Esophagus squamous epithelium (tissue), 5 donors: ENCODE measurements at regions not wholly inside any gene's neighbourhood (a gene's known extent, or its start where the extent isn't known, plus 50 kb on each side); places are given as distances from the start of the nearest gene placed in this dataset.

ENCODE experiments used
- DNase-seq: peaks from one replicate; lab custom pipeline; 2025; lab: John Stamatoyannopoulos, UW
- H3K27ac ChIP-seq, 4 donors: fragments of 200-600 bp; sonication (generic); one replicate each; pipeline ENCODE4 v1.5.1; 2016 to 2019; ENCODE audit warnings: mild to moderate bottlenecking in 1 of 4
- H3K27me3 ChIP-seq, 4 donors: fragments of 200-600 bp; sonication (generic); 1 replicate in 3 of 4; 2 replicates in 1 of 4; pipeline versions ENCODE4 v1.5.1 to v1.6.0; 2017 to 2021; ENCODE audit warnings: antibody characterized with exemption in 1 of 4
- H3K36me3 ChIP-seq, 3 donors: fragments of 200-600 bp; sonication (generic); one replicate each; pipeline ENCODE4 v1.5.1; 2016 to 2019
- H3K4me1 ChIP-seq, 3 donors: fragments of 200-600 bp; sonication (generic); one replicate each; pipeline ENCODE4 v1.5.1; 2017 to 2019
- H3K4me3 ChIP-seq, 4 donors: fragments of 200-600 bp; sonication (generic); 1 replicate in 3 of 4; 2 replicates in 1 of 4; pipeline ENCODE4 v1.5.1; 2016 to 2019; ENCODE audit warnings: mild to moderate bottlenecking in 2 of 4, moderate library complexity in 1 of 4
- H3K9me3 ChIP-seq, 3 donors: fragments of 200-600 bp; sonication (generic); one replicate each; pipeline ENCODE4 v1.5.1; 2016 to 2019
- CTCF ChIP-seq, 6 experiments: fragments of 450-650 bp in 4 of 6; fragments of 200-600 bp in 2 of 6; sonication (generic) in 2 of 6; IDR thresholded peaks; one replicate each; pipeline ENCODE4 v1.5.1; 2016 to 2019; ENCODE audit warnings: antibody characterized with exemption in 6 of 6, mild to moderate bottlenecking in 4 of 6, moderate library complexity in 4 of 6
- POLR2A ChIP-seq, 4 donors: fragments of 450-650 bp; IDR thresholded peaks; one replicate each; pipeline ENCODE4 v1.6.1; 2017; ENCODE audit warnings: antibody characterized with exemption in 4 of 4, mild to moderate bottlenecking in 4 of 4, moderate library complexity in 3 of 4
- WGBS, 2 donors: methylation state at CpG; one replicate each; pipeline ENCODE4 v1.1.5; 2018; 5-methylcytosine and 5-hydroxymethylcytosine counted together
- intact Hi-C: fragments of 100-400 bp; cut with DNase I; formaldehyde crosslinking; loops from one replicate; pipeline ENCODE4 v1.15.0; 2022
- donor health status: DM: yes; HTN: yes; CAD: no.

DNA sequence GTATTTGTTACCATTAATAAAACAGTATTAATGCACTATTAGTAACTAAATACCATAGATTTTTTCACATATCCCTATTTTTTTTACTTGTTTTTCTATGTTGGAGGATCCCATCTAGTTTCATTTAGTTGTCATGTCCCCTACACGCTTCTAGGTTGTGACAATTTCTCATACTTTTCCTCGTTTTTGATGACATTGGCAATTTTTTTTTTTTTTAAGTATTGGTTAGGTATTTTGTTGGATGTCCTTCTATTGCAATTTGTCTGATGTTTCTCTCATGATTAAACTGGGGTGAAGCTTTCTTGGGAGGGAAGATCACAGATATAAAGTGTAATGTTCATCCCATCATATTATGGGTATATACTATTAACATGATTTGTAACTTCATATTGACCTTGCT, 409.1 kb upstream of the CNTN6 start:
- H3K27ac ChIP-seq: no peak overlapping the region
- no peaks in the 10 kb centered on the region for H3K36me3 ChIP-seq
- intact Hi-C loops: no loop called here
- no peaks in the 10 kb centered on the region for H3K9me3 ChIP-seq
- H3K27me3 ChIP-seq: no peaks in the 10 kb centered on the region
- TF ChIP-seq POLR2A (IDR thresholded peaks at IDR 0.05) (no peak), CTCF (IDR thresholded peaks at IDR 0.05) (no peak)
- H3K4me3 ChIP-seq: no peak overlapping the region
- no peak for DNase-seq
- H3K4me1 ChIP-seq: no peaks in the 10 kb centered on the region
- 38 to 43% methylated on average over 2 of the region's 2 CpGs for WGBS, 2 donors

GRCh38 chr3:690770-691169, 402.1 kb upstream of the CNTN6 start:
- 63 to 69% methylated on average over 2 to 3 of the region's 4 CpGs for WGBS, 2 donors
- no peaks in the 10 kb centered on the region for H3K4me1 ChIP-seq
- no peaks in the 10 kb centered on the region for H3K27me3 ChIP-seq
- no peak overlapping the region for H3K4me3 ChIP-seq
- no peaks in the 10 kb centered on the region for H3K36me3 ChIP-seq
- no peak overlapping the region for H3K27ac ChIP-seq
- intact Hi-C loops: no loop called here
- TF ChIP-seq POLR2A (IDR thresholded peaks at IDR 0.05) (no peak), CTCF (IDR thresholded peaks at IDR 0.05) (no peak)
- peaks cover 0 to 11% (median 0%) of the 10 kb centered on the region in 3 donors for H3K9me3 ChIP-seq
- DNase-seq: no peak

- no peak overlapping the region for H3K27ac ChIP-seq
- no peak overlapping the region for H3K4me3 ChIP-seq
- no peak for TF ChIP-seq POLR2A (IDR thresholded peaks at IDR 0.05)
- TF ChIP-seq CTCF (IDR thresholded peaks at IDR 0.05): no peak
- DNase-seq: no peak
- H3K9me3 ChIP-seq: no peaks in the 10 kb centered on the region
- H3K27me3 ChIP-seq: no peaks in the 10 kb centered on the region
- WGBS, 2 donors: 100% methylated on average over 2 of the region's 2 CpGs
- intact Hi-C loops: no loop called here
- H3K4me1 ChIP-seq: no peaks in the 10 kb centered on the region
- H3K36me3 ChIP-seq: no peaks in the 10 kb centered on the region
Measured at GRCh38 chr3:700514-700913, 392.3 kb upstream of the CNTN6 start.

DNA sequence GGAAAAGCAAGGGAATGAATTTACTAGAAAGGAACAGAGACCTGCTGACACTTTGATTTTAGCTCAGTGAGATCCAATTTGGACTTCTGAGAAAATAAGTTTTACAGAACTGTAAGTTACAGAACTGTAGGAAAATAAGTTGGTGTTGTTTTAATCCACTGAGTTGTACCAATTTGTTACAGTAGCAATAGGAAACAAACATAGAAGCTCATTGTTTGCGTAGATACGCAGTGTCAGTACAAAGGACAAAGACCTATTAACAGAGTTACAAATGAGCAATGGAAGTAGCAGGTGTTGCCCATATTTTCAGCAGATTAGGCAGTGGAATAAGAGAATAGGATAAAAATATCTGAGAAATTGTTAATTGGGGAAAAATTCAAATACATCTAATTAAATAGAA, 385.8 kb upstream of the CNTN6 start:
- 26% methylated on average over 2 of the region's 2 CpGs for WGBS, 2 donors
- H3K36me3 ChIP-seq: no peaks in the 10 kb centered on the region
- H3K9me3 ChIP-seq: no peaks in the 10 kb centered on the region
- intact Hi-C loops: no loop called here
- no peak overlapping the region for H3K4me3 ChIP-seq
- TF ChIP-seq POLR2A (IDR thresholded peaks at IDR 0.05): no peak
- no peak for TF ChIP-seq CTCF (IDR thresholded peaks at IDR 0.05)
- no peaks in the 10 kb centered on the region for H3K27me3 ChIP-seq
- H3K4me1 ChIP-seq: no peaks in the 10 kb centered on the region
- H3K27ac ChIP-seq: no peak overlapping the region
- no peak for DNase-seq

DNA sequence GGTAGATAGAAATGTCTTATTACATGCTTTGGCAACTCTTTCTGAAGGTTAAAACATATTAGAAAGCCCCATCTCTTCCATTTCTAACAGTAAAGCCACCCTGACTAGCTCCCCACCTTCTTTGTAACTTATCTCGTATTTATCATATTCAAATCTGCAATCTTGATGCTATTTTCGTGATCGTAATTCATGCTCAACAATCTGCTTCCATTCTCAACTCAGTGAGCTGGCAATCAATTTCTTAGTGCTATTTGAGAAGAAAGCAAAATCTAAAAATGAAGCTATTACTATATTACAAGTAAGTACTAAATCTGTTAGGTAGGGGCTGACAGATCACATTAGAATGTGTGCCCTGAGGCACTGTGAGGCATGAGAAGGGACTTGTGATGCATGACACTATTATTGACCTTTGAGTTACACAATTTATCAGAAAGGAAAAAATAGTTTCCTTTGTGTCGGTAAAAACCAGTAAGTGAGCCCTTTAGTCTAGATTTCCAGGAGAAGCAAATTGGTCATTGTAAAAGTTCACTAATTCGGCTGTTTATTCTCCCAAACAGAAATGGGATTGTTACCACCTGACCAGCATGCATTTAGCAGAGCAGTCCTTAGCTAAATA, 379.7 kb upstream of the CNTN6 start:
- H3K4me3 ChIP-seq: no peak overlapping the region
- no peak overlapping the region for H3K27ac ChIP-seq
- TF ChIP-seq POLR2A (IDR thresholded peaks at IDR 0.05) (no peak), CTCF (IDR thresholded peaks at IDR 0.05) (no peak)
- DNase-seq: no peak
- intact Hi-C loops: no loop called here
- H3K36me3 ChIP-seq: no peaks in the 10 kb centered on the region
- H3K9me3 ChIP-seq: no peaks in the 10 kb centered on the region
- H3K4me1 ChIP-seq: no peaks in the 10 kb centered on the region
- no peaks in the 10 kb centered on the region for H3K27me3 ChIP-seq
- WGBS, 2 donors: 49 to 55% methylated on average over 5 of the region's 5 CpGs
